HG03196 (cell line): ENCODE measurements at regions not wholly inside any gene's neighbourhood (a gene's known extent, or its start where the extent isn't known, plus 50 kb on each side); places are given as distances from the start of the nearest gene placed in this dataset.

Experiments used
- ATAC-seq: cut with Tn5 transposase; IDR thresholded peaks from one replicate; pipeline ENCODE4 v1.9.1; 2021; ENCODE audit not compliant: unreplicated experiment

GRCh38 chr7:17159500-17160037 lies 138.9 kb upstream of the AHR start:
- ATAC-seq, result peak; percentile 95

GRCh38 chr7:17166824-17167379 lies 131.6 kb upstream of the AHR start:
- no peak for ATAC-seq

- ATAC-seq, result no peak
These were observed 130.0 kb upstream of the AHR start for GRCh38 chr7:17168416-17168815.

GRCh38 chr7:17171427-17171826 lies 127.0 kb upstream of the AHR start:
- no peak for ATAC-seq

GRCh38 chr7:17176371-17177032 lies 122.0 kb upstream of the AHR start:
- ATAC-seq, result no peak

GRCh38 chr7:17178545-17178944 lies 119.9 kb upstream of the AHR start:
- ATAC-seq, result no peak

GRCh38 chr7:17181482-17181881 lies 117.0 kb upstream of the AHR start:
- no peak for ATAC-seq

GRCh38 chr7:17183630-17184328 lies 114.7 kb upstream of the AHR start:
- no peak for ATAC-seq

- no peak for ATAC-seq
These were observed 113.4 kb upstream of the AHR start for GRCh38 chr7:17184805-17185689.

- peak; percentile 98 for ATAC-seq
These were observed 112.8 kb upstream of the AHR start for GRCh38 chr7:17185690-17186070.

- ATAC-seq, result no peak
These were observed 111.5 kb upstream of the AHR start for GRCh38 chr7:17186745-17187530.

- no peak for ATAC-seq
These were observed 103.8 kb upstream of the AHR start for GRCh38 chr7:17194656-17195055.

GRCh38 chr7:17195576-17195975 lies 102.9 kb upstream of the AHR start:
- ATAC-seq, result no peak

- ATAC-seq, result no peak
These were observed 92.5 kb upstream of the AHR start for GRCh38 chr7:17205910-17206309.

GRCh38 chr7:17206349-17206905 lies 92.0 kb upstream of the AHR start:
- no peak for ATAC-seq

GRCh38 chr7:17207220-17207619 lies 91.2 kb upstream of the AHR start:
- no peak for ATAC-seq

GRCh38 chr7:17209101-17209500 lies 89.4 kb upstream of the AHR start:
- no peak for ATAC-seq

GRCh38 chr7:17211307-17211836 lies 87.1 kb upstream of the AHR start:
- ATAC-seq, result no peak

- no peak for ATAC-seq
These were observed 86.3 kb upstream of the AHR start for GRCh38 chr7:17212188-17212587.
